GM23338 (cell line): ENCODE measurements at regions not wholly inside any gene's neighbourhood (a gene's known extent, or its start where the extent isn't known, plus 50 kb on each side); places are given as distances from the start of the nearest gene placed in this dataset.

ENCODE experiments used
- ATAC-seq: fragments of 200-7000 bp; cut with Tn5 transposase; 3 replicates; pipeline ENCODE4 v1.9.1; 2020
- DNase-seq: peaks from one replicate; pipeline ENCODE4 v3.0.0-alpha.2; 2015; ENCODE audit warnings: low spot score
- H2AFZ ChIP-seq: fragments of 200-600 bp; sonication (generic); 2 replicates; pipeline ENCODE4 v1.8.0; 2016; ENCODE audit warnings: antibody characterized with exemption, mild to moderate bottlenecking, moderate library complexity
- H3F3A ChIP-seq: fragments of 200-600 bp; sonication (generic); replicated peaks from 2 replicates; pipeline ENCODE4 v1.8.0; 2017; ENCODE audit warnings: antibody characterized with exemption, mixed run types, low read depth
- H3K27ac ChIP-seq: fragments of 200-600 bp; sonication (generic); 2 replicates; pipeline ENCODE4 v1.6.1; 2016; ENCODE audit warnings: low read depth
- H3K27me3 ChIP-seq: fragments of 200-600 bp; sonication (generic); 2 replicates; pipeline ENCODE4 v1.8.0; 2016; ENCODE audit warnings: mild to moderate bottlenecking, mixed run types, moderate library complexity; ENCODE audit not compliant: insufficient read depth
- H3K36me3 ChIP-seq: fragments of 200-600 bp; sonication (generic); 2 replicates; pipeline ENCODE4 v1.8.0; 2016; ENCODE audit warnings: mild to moderate bottlenecking; ENCODE audit not compliant: insufficient read depth
- H3K4me1 ChIP-seq: fragments of 200-600 bp; sonication (generic); 2 replicates; pipeline ENCODE4 v1.8.0; 2016; ENCODE audit warnings: mild to moderate bottlenecking, moderate library complexity; ENCODE audit not compliant: insufficient read depth
- H3K4me2 ChIP-seq: fragments of 200-600 bp; sonication (generic); 2 replicates; pipeline ENCODE4 v1.7.1; 2017; ENCODE audit warnings: mixed run types
- H3K4me3 ChIP-seq: fragments of 200-600 bp; sonication (generic); 2 replicates; pipeline ENCODE4 v1.6.1; 2016; ENCODE audit warnings: mixed run types
- H3K79me2 ChIP-seq: fragments of 200-600 bp; sonication (generic); replicated peaks from 2 replicates; pipeline ENCODE4 v1.8.0; 2017; ENCODE audit warnings: mild to moderate bottlenecking; ENCODE audit not compliant: insufficient read depth
- H3K9me2 ChIP-seq: fragments of 200-600 bp; sonication (generic); 2 replicates; pipeline ENCODE4 v1.8.0; 2017; ENCODE audit not compliant: insufficient read depth
- H4K20me1 ChIP-seq: fragments of 200-600 bp; sonication (generic); replicated peaks from 2 replicates; pipeline ENCODE4 v1.8.0; 2017; ENCODE audit warnings: mild to moderate bottlenecking; ENCODE audit not compliant: insufficient read depth
- H3K27ac Mint-ChIP-seq: 2 replicates; pipeline ENCODE4 v1.8.0; 2020; ENCODE audit warnings: inconsistent platforms, mild to moderate bottlenecking, moderate library complexity, mixed read lengths
- H3K27me3 Mint-ChIP-seq: 3 replicates; pipeline ENCODE4 v1.8.0; 2022; ENCODE audit warnings: low read depth, mild to moderate bottlenecking, moderate library complexity, mixed read lengths, inconsistent platforms; ENCODE audit not compliant: insufficient read depth, poor library complexity
- H3K36me3 Mint-ChIP-seq: 3 replicates; pipeline ENCODE4 v1.8.0; 2021; ENCODE audit warnings: low read depth, mild to moderate bottlenecking, inconsistent platforms, moderate library complexity, mixed read lengths
- H3K4me1 Mint-ChIP-seq: 3 replicates; pipeline ENCODE4 v1.8.0; 2020; ENCODE audit warnings: mild to moderate bottlenecking, inconsistent platforms, mixed read lengths
- H3K4me3 Mint-ChIP-seq: 3 replicates; pipeline ENCODE4 v1.8.0; 2021; ENCODE audit warnings: moderate library complexity, mild to moderate bottlenecking, inconsistent platforms, mixed read lengths
- H3K9me3 Mint-ChIP-seq: 3 replicates; pipeline ENCODE4 v1.8.0; 2020; ENCODE audit warnings: moderate library complexity, mild to moderate bottlenecking, inconsistent platforms, mixed read lengths
- CREB1 ChIP-seq: fragments of 250-450 bp; sonication (Bioruptor Pico); IDR thresholded peaks from 2 replicates; pipeline ENCODE4 v1.5.0; 2020; ENCODE audit warnings: low read depth, mild to moderate bottlenecking, moderate library complexity
- CTCF ChIP-seq, 2 experiments: fragments of 200-600 bp in 1 of 2; sonication (generic) in 1 of 2; conservative IDR thresholded peaks; 2 replicates each; pipeline versions ENCODE4 v1.5.1 to v1.6.1; 2016 to 2017; ENCODE audit warnings: antibody characterized with exemption in 2 of 2, low read depth in 2 of 2, mild to moderate bottlenecking in 2 of 2, moderate library complexity in 1 of 2
- EZH2 ChIP-seq: fragments of 200-600 bp; sonication (generic); IDR thresholded peaks from one replicate; pipeline ENCODE4 v1.8.0; 2017; ENCODE audit warnings: antibody characterized with exemption, mild to moderate bottlenecking, low read depth; ENCODE audit not compliant: unreplicated experiment
- EZH2phosphoT487 ChIP-seq: fragments of 200-600 bp; sonication (generic); IDR thresholded peaks from one replicate; pipeline ENCODE4 v1.8.1; 2018; ENCODE audit warnings: antibody characterized with exemption; ENCODE audit not compliant: unreplicated experiment
- JUNB ChIP-seq: IDR thresholded peaks from one replicate; pipeline ENCODE4 v1.6.1; 2016; ENCODE audit warnings: antibody characterized with exemption; ENCODE audit not compliant: unreplicated experiment
- NANOG ChIP-seq: IDR thresholded peaks from 2 replicates; pipeline ENCODE4 v1.6.1; 2016; ENCODE audit warnings: antibody characterized with exemption, borderline replicate concordance
- STAT1 ChIP-seq: IDR thresholded peaks from one replicate; pipeline ENCODE4 v1.6.1; 2016; ENCODE audit warnings: antibody characterized with exemption; ENCODE audit not compliant: unreplicated experiment
- ZNF114 ChIP-seq: fragments of 250-450 bp; sonication (Bioruptor Pico); IDR thresholded peaks from 2 replicates; pipeline ENCODE4 v1.5.0; 2020; ENCODE audit warnings: mild to moderate bottlenecking, moderate library complexity
- ZNF331 ChIP-seq: fragments of 250-450 bp; sonication (Bioruptor Pico); IDR thresholded peaks from 2 replicates; pipeline ENCODE4 v1.5.0; 2020; ENCODE audit warnings: low read depth, mild to moderate bottlenecking, moderate library complexity
- ZNF462 ChIP-seq: fragments of 250-450 bp; sonication (Bioruptor Pico); IDR thresholded peaks from 2 replicates; pipeline ENCODE4 v1.5.0; 2020; ENCODE audit warnings: mild to moderate bottlenecking, moderate library complexity
- TF ChIP-seq, protein P1 (sequence below): IDR thresholded peaks from one replicate; pipeline ENCODE4 v1.6.1; 2018; ENCODE audit warnings: antibody characterized with exemption; ENCODE audit not compliant: unreplicated experiment
- TF ChIP-seq, protein P2 (sequence below): IDR thresholded peaks from 2 replicates; pipeline ENCODE4 v1.6.1; 2016; ENCODE audit warnings: antibody characterized with exemption

DNA sequence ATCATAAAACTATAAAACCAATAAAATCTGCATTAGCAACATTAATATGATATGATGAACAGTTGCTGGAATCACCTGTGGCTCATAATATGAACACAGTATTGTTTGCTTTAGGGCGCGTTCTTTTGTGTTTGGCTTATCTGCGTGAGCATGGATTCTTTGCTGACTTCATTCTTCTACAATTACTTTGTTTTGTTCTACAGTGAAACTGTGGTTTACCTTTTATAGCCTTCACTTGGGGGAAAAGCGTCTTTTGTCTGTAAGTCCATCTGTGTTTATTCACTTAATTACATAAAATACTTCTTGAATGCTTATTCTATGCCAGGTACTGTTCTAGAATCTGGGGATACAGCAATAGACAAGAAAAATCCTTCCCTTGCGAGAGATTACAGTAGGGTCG, 74.0 kb upstream of the SEC11C start:
- no peak for ATAC-seq
- Histone ChIP-seq H3K36me3 (no peaks in the 10 kb centered on the region), H3K79me2 (no peaks in the 10 kb centered on the region), H3F3A (no peaks in the 10 kb centered on the region), H3K4me1 (0 out of 2 replicates have a peak, but pooled peaks cover 4% of the 10 kb centered on the region), H3K4me2 (no peak overlapping the region), H3K4me3 (no peak overlapping the region), H4K20me1 (no peaks in the 10 kb centered on the region), H3K27ac (no peak overlapping the region), H3K27me3 (no peaks in the 10 kb centered on the region), H3K9me2 (no peaks in the 10 kb centered on the region), H2AFZ (no peak overlapping the region)
- Mint-ChIP-seq H3K27ac (no peak overlapping the region), H3K4me1 (peaks cover 3% of the 10 kb centered on the region; the same call in 2 of the 3 replicates), H3K4me3 (no peak overlapping the region), H3K9me3 (no peaks in the 10 kb centered on the region), H3K36me3 (no peaks in the 10 kb centered on the region), H3K27me3 (no peaks in the 10 kb centered on the region)
- TF ChIP-seq ZNF462, result no peak
- TF ChIP-seq, protein P1, sequence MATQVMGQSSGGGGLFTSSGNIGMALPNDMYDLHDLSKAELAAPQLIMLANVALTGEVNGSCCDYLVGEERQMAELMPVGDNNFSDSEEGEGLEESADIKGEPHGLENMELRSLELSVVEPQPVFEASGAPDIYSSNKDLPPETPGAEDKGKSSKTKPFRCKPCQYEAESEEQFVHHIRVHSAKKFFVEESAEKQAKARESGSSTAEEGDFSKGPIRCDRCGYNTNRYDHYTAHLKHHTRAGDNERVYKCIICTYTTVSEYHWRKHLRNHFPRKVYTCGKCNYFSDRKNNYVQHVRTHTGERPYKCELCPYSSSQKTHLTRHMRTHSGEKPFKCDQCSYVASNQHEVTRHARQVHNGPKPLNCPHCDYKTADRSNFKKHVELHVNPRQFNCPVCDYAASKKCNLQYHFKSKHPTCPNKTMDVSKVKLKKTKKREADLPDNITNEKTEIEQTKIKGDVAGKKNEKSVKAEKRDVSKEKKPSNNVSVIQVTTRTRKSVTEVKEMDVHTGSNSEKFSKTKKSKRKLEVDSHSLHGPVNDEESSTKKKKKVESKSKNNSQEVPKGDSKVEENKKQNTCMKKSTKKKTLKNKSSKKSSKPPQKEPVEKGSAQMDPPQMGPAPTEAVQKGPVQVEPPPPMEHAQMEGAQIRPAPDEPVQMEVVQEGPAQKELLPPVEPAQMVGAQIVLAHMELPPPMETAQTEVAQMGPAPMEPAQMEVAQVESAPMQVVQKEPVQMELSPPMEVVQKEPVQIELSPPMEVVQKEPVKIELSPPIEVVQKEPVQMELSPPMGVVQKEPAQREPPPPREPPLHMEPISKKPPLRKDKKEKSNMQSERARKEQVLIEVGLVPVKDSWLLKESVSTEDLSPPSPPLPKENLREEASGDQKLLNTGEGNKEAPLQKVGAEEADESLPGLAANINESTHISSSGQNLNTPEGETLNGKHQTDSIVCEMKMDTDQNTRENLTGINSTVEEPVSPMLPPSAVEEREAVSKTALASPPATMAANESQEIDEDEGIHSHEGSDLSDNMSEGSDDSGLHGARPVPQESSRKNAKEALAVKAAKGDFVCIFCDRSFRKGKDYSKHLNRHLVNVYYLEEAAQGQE, result no peak
- TF ChIP-seq CTCF (conservative IDR thresholded peaks at IDR 0.05; ENCODE audit: low read depth in 2 of 2), result no peak
- no peak for TF ChIP-seq ZNF114 (CRISPR knock-in tag)
- no peak for TF ChIP-seq EZH2phosphoT487
- TF ChIP-seq ZNF331 (CRISPR knock-in tag), result no peak
- no peak for TF ChIP-seq STAT1
- no peak for TF ChIP-seq NANOG
- TF ChIP-seq EZH2, result no peak
- TF ChIP-seq, protein P2, sequence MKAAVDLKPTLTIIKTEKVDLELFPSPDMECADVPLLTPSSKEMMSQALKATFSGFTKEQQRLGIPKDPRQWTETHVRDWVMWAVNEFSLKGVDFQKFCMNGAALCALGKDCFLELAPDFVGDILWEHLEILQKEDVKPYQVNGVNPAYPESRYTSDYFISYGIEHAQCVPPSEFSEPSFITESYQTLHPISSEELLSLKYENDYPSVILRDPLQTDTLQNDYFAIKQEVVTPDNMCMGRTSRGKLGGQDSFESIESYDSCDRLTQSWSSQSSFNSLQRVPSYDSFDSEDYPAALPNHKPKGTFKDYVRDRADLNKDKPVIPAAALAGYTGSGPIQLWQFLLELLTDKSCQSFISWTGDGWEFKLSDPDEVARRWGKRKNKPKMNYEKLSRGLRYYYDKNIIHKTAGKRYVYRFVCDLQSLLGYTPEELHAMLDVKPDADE, result no peak
- TF ChIP-seq JUNB, result no peak
- TF ChIP-seq CREB1 (CRISPR knock-in tag), result no peak
- no peak for DNase-seq
